Keratinocyte (primary cell): ENCODE measurements at regions not wholly inside any gene's neighbourhood (a gene's known extent, or its start where the extent isn't known, plus 50 kb on each side); places are given as distances from the start of the nearest gene placed in this dataset.

Experiments
- CTCF ChIP-seq, 3 experiments: IDR thresholded peaks in 1 of 3; conservative IDR thresholded peaks in 1 of 3; optimal IDR thresholded peaks in 1 of 3; 2 replicates in 2 of 3; 3 replicates in 1 of 3; pipeline versions ENCODE3 to v1.5.1; 2011; ENCODE audit warnings: low read length in 3 of 3, mild to moderate bottlenecking in 3 of 3, moderate library complexity in 2 of 3, control low read depth in 1 of 3, inconsistent platforms in 1 of 3; ENCODE audit not compliant: insufficient read depth in 2 of 3; ENCODE audit errors: extremely low read depth in 1 of 3
- EZH2 ChIP-seq: IDR thresholded peaks from one replicate; pipeline ENCODE4 v1.6.1; 2012; ENCODE audit warnings: inconsistent platforms, mild to moderate bottlenecking, low read length, moderate library complexity

GRCh38 chr10:114743521-114744231, 77.9 kb upstream of the FHIP2A start:
- TF ChIP-seq CTCF (optimal IDR thresholded peaks at IDR 0.05 in 1 of 3, IDR thresholded peaks at IDR 0.05 in 1 of 3, conservative IDR thresholded peaks at IDR 0.05 in 1 of 3; ENCODE audit: extremely low read depth in 1 of 3, insufficient read depth in 2 of 3, low read length in 3 of 3) (no peak), EZH2 (no peak)
